ENCODE measurements at regions not wholly inside any gene's neighbourhood (a gene's known extent, or its start where the extent isn't known, plus 50 kb on each side); places are given as distances from the start of the nearest gene placed in this dataset.

GRCh38 chr12:4049298-4050080, 176.3 kb upstream of the PARP11 start:
- no peak for DNase-seq (ENCODE audit: low read depth)

GRCh38 chr12:4047421-4047820, 174.2 kb upstream of the PARP11 start:
- DNase-seq (ENCODE audit: low read depth): no peak

GRCh38 chr12:4046495-4046840, 173.3 kb upstream of the PARP11 start:
- DNase-seq (ENCODE audit: low read depth): no peak

- DNase-seq (ENCODE audit: low read depth): no peak
Observed at GRCh38 chr12:4045786-4046494, 172.7 kb upstream of the PARP11 start.

GRCh38 chr12:4044736-4045730, 171.8 kb upstream of the PARP11 start:
- no peak for DNase-seq (ENCODE audit: low read depth)

- no peak for DNase-seq (ENCODE audit: low read depth)
Observed at GRCh38 chr12:4044101-4044500, 170.9 kb upstream of the PARP11 start.

GRCh38 chr12:4041187-4041885, 168.1 kb upstream of the PARP11 start:
- no peak for DNase-seq (ENCODE audit: low read depth)

- no peak for DNase-seq (ENCODE audit: low read depth)
Observed at GRCh38 chr12:4039931-4040330, 166.7 kb upstream of the PARP11 start.

GRCh38 chr12:4037747-4038312, 164.6 kb upstream of the PARP11 start:
- DNase-seq (ENCODE audit: low read depth): no peak

- no peak for DNase-seq (ENCODE audit: low read depth)
Observed at GRCh38 chr12:4036671-4037271, 163.6 kb upstream of the PARP11 start.

GRCh38 chr12:4034921-4035320, 161.7 kb upstream of the PARP11 start:
- no peak for DNase-seq (ENCODE audit: low read depth)

- DNase-seq (ENCODE audit: low read depth): no peak
Observed at GRCh38 chr12:4032924-4033615, 159.9 kb upstream of the PARP11 start.

- DNase-seq (ENCODE audit: low read depth): no peak
Observed at GRCh38 chr12:4031703-4032291, 158.6 kb upstream of the PARP11 start.

- DNase-seq (ENCODE audit: low read depth): peak; percentile 50
Observed at GRCh38 chr12:4030929-4031702, 157.9 kb upstream of the PARP11 start.

- DNase-seq (ENCODE audit: low read depth): peak; percentile 49
Observed at GRCh38 chr12:4027412-4027811, 154.2 kb upstream of the PARP11 start.

GRCh38 chr12:4026517-4026916, 153.3 kb upstream of the PARP11 start:
- DNase-seq (ENCODE audit: low read depth): no peak

GRCh38 chr12:4026020-4026358, 152.8 kb upstream of the PARP11 start:
- no peak for DNase-seq (ENCODE audit: low read depth)

- DNase-seq (ENCODE audit: low read depth): no peak
Observed at GRCh38 chr12:4025181-4026019, 152.2 kb upstream of the PARP11 start.
